ENCODE measurements at regions not wholly inside any gene's neighbourhood (a gene's known extent, or its start where the extent isn't known, plus 50 kb on each side); places are given as distances from the start of the nearest gene placed in this dataset.

GRCh38 chr13:48925001-48925400 lies 50.7 kb upstream of the FNDC3A start:
- TF ChIP-seq CTCF (IDR thresholded peaks at IDR 0.05) = no peak
- TF ChIP-seq POLR2A (IDR thresholded peaks at IDR 0.05) = no peak
